ENCODE measurements at regions not wholly inside any gene's neighbourhood (a gene's known extent, or its start where the extent isn't known, plus 50 kb on each side); places are given as distances from the start of the nearest gene placed in this dataset.

- no peak for DNase-seq
These were observed 143.1 kb upstream of the ZNF236 start for GRCh38 chr18:76679259-76679658.

- DNase-seq: no peak
These were observed 144.1 kb upstream of the ZNF236 start for GRCh38 chr18:76678248-76678647.

- DNase-seq: no peak
These were observed 147.8 kb upstream of the ZNF236 start for GRCh38 chr18:76674596-76674995.

- DNase-seq: no peak
These were observed 148.8 kb upstream of the ZNF236 start for GRCh38 chr18:76673281-76674185.

GRCh38 chr18:76672627-76673026 lies 149.7 kb upstream of the ZNF236 start:
- no peak for DNase-seq

GRCh38 chr18:76670564-76671288 lies 151.6 kb upstream of the ZNF236 start:
- DNase-seq: no peak

- no peak for DNase-seq
These were observed 153.8 kb upstream of the ZNF236 start for GRCh38 chr18:76668546-76668945.

GRCh38 chr18:76668119-76668518 lies 154.2 kb upstream of the ZNF236 start:
- DNase-seq: no peak

- no peak for DNase-seq
These were observed 154.8 kb upstream of the ZNF236 start for GRCh38 chr18:76667603-76668002.

GRCh38 chr18:76662626-76663025 lies 159.7 kb upstream of the ZNF236 start:
- no peak for DNase-seq

- no peak for DNase-seq
These were observed 161.7 kb upstream of the ZNF236 start for GRCh38 chr18:76660571-76661192.

GRCh38 chr18:76658627-76659026 lies 163.6 kb upstream of the ZNF516 start:
- no peak for DNase-seq

GRCh38 chr18:76657911-76658470 lies 162.9 kb upstream of the ZNF516 start:
- no peak for DNase-seq

GRCh38 chr18:76656925-76657827 lies 162.1 kb upstream of the ZNF516 start:
- no peak for DNase-seq

GRCh38 chr18:76654577-76654976 lies 159.5 kb upstream of the ZNF516 start:
- no peak for DNase-seq

GRCh38 chr18:76647322-76647721 lies 152.3 kb upstream of the ZNF516 start:
- no peak for DNase-seq

- DNase-seq: no peak
These were observed 149.5 kb upstream of the ZNF516 start for GRCh38 chr18:76644580-76644979.

- DNase-seq: no peak
These were observed 149.0 kb upstream of the ZNF516 start for GRCh38 chr18:76643996-76644395.

- no peak for DNase-seq
These were observed 148.2 kb upstream of the ZNF516 start for GRCh38 chr18:76643199-76643598.

GRCh38 chr18:76640438-76640837 lies 145.4 kb upstream of the ZNF516 start:
- no peak for DNase-seq

GRCh38 chr18:76634564-76634963 lies 139.5 kb upstream of the ZNF516 start:
- DNase-seq: no peak

GRCh38 chr18:76633588-76634269 lies 138.7 kb upstream of the ZNF516 start:
- no peak for DNase-seq
